ENCODE measurements at regions not wholly inside any gene's neighbourhood (a gene's known extent, or its start where the extent isn't known, plus 50 kb on each side); places are given as distances from the start of the nearest gene placed in this dataset.

- TF ChIP-seq, protein P1, sequence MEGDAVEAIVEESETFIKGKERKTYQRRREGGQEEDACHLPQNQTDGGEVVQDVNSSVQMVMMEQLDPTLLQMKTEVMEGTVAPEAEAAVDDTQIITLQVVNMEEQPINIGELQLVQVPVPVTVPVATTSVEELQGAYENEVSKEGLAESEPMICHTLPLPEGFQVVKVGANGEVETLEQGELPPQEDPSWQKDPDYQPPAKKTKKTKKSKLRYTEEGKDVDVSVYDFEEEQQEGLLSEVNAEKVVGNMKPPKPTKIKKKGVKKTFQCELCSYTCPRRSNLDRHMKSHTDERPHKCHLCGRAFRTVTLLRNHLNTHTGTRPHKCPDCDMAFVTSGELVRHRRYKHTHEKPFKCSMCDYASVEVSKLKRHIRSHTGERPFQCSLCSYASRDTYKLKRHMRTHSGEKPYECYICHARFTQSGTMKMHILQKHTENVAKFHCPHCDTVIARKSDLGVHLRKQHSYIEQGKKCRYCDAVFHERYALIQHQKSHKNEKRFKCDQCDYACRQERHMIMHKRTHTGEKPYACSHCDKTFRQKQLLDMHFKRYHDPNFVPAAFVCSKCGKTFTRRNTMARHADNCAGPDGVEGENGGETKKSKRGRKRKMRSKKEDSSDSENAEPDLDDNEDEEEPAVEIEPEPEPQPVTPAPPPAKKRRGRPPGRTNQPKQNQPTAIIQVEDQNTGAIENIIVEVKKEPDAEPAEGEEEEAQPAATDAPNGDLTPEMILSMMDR (IDR thresholded peaks at IDR 0.05; ENCODE audit: borderline replicate concordance, extremely low read depth, low read length, poor library complexity, severe bottlenecking): no peak
- no peak for TF ChIP-seq EZH2 (IDR thresholded peaks at IDR 0.05; ENCODE audit: borderline replicate concordance, low read depth, low read length, severe bottlenecking)
Measured at GRCh38 chr11:69945157-69945556, 125.9 kb upstream of the FGF3 start.

Data from DND-41 (cell line).